ENCODE measurements at regions not wholly inside any gene's neighbourhood (a gene's known extent, or its start where the extent isn't known, plus 50 kb on each side); places are given as distances from the start of the nearest gene placed in this dataset.

GRCh38 chr22:23509571-23510302, 70.4 kb downstream of the IGLL1 start:
- ChIA-PET POLR2A (no interaction called here), CTCF (no interaction called here)
- DNase-seq: no peak
- WGBS (ENCODE audit: insufficient coverage): 97% methylated on average over 8 of the region's 11 CpGs
- H3K4me1 ChIP-seq (ENCODE audit: control extremely low read depth in 1 of 4, control insufficient read depth in 4 of 4, insufficient read depth in 4 of 4, low read length in 3 of 4): no peaks in the 10 kb centered on the region
- H3K4me3 ChIP-seq (ENCODE audit: control insufficient read depth in 1 of 7, extremely low read depth in 1 of 7, insufficient read depth in 4 of 7, low read depth in 2 of 7, low read length in 6 of 7): no peak overlapping the region
- H3K9me3 ChIP-seq (ENCODE audit: control extremely low read depth in 1 of 5, control insufficient read depth in 4 of 5, insufficient read depth in 2 of 5, low read depth in 1 of 5, low read length in 4 of 5): no peaks in the 10 kb centered on the region
- H3K36me3 ChIP-seq (ENCODE audit: control insufficient read depth in 4 of 4, insufficient read depth in 4 of 4, low read length in 3 of 4): no peaks in the 10 kb centered on the region
- no peaks in the 10 kb centered on the region for H3K27me3 ChIP-seq (replicated peaks in 2 of 5; ENCODE audit: control insufficient read depth in 4 of 5, insufficient read depth in 5 of 5, low read length in 4 of 5)
- no peak overlapping the region for H3K27ac ChIP-seq (ENCODE audit: insufficient read depth in 1 of 2, low read depth in 1 of 2, low read length in 2 of 2, poor library complexity in 1 of 2, severe bottlenecking in 2 of 2)

GRCh38 chr22:23504516-23504915, 75.6 kb downstream of the IGLL1 start:
- no peaks in the 10 kb centered on the region for H3K9me3 ChIP-seq (ENCODE audit: control extremely low read depth in 1 of 5, control insufficient read depth in 4 of 5, insufficient read depth in 2 of 5, low read depth in 1 of 5, low read length in 4 of 5)
- peaks cover 0 to 3% (median 0%) of the 10 kb centered on the region in 4 experiments for H3K4me1 ChIP-seq (ENCODE audit: control extremely low read depth in 1 of 4, control insufficient read depth in 4 of 4, insufficient read depth in 4 of 4, low read length in 3 of 4)
- H3K27me3 ChIP-seq (replicated peaks in 2 of 5; ENCODE audit: control insufficient read depth in 4 of 5, insufficient read depth in 5 of 5, low read length in 4 of 5): no peaks in the 10 kb centered on the region
- POLR2A ChIA-PET: no interaction called here
- H3K36me3 ChIP-seq (ENCODE audit: control insufficient read depth in 4 of 4, insufficient read depth in 4 of 4, low read length in 3 of 4): no peaks in the 10 kb centered on the region
- no peak for DNase-seq
- WGBS (ENCODE audit: insufficient coverage): 81% methylated on average over 8 of the region's 10 CpGs
- CTCF ChIA-PET: no interaction called here
- no peak overlapping the region for H3K4me3 ChIP-seq (ENCODE audit: control insufficient read depth in 1 of 7, extremely low read depth in 1 of 7, insufficient read depth in 4 of 7, low read depth in 2 of 7, low read length in 6 of 7)
- H3K27ac ChIP-seq (ENCODE audit: insufficient read depth in 1 of 2, low read depth in 1 of 2, low read length in 2 of 2, poor library complexity in 1 of 2, severe bottlenecking in 2 of 2): no peak overlapping the region

- no peak overlapping the region for H3K27ac ChIP-seq (ENCODE audit: insufficient read depth in 1 of 2, low read depth in 1 of 2, low read length in 2 of 2, poor library complexity in 1 of 2, severe bottlenecking in 2 of 2)
- POLR2A ChIA-PET: no interaction called here
- H3K4me3 ChIP-seq (ENCODE audit: control insufficient read depth in 1 of 7, extremely low read depth in 1 of 7, insufficient read depth in 4 of 7, low read depth in 2 of 7, low read length in 6 of 7): no peak overlapping the region
- no peaks in the 10 kb centered on the region for H3K27me3 ChIP-seq (replicated peaks in 2 of 5; ENCODE audit: control insufficient read depth in 4 of 5, insufficient read depth in 5 of 5, low read length in 4 of 5)
- 76% methylated on average over 15 of the region's 15 CpGs for WGBS (ENCODE audit: insufficient coverage)
- no peaks in the 10 kb centered on the region for H3K9me3 ChIP-seq (ENCODE audit: control extremely low read depth in 1 of 5, control insufficient read depth in 4 of 5, insufficient read depth in 2 of 5, low read depth in 1 of 5, low read length in 4 of 5)
- CTCF ChIA-PET: interaction anchor here (0.5 kb wide), 1 partner anchor 20 kb away, joined by 3 read pairs; no protein-coding TSS in a partner anchor
- no peak for DNase-seq
- peaks cover 0 to 3% (median 0%) of the 10 kb centered on the region in 4 experiments for H3K4me1 ChIP-seq (ENCODE audit: control extremely low read depth in 1 of 4, control insufficient read depth in 4 of 4, insufficient read depth in 4 of 4, low read length in 3 of 4)
- no peaks in the 10 kb centered on the region for H3K36me3 ChIP-seq (ENCODE audit: control insufficient read depth in 4 of 4, insufficient read depth in 4 of 4, low read length in 3 of 4)
Measured at GRCh38 chr22:23503736-23504440, 76.2 kb downstream of the IGLL1 start.

- Histone ChIP-seq H3K27ac (ENCODE audit: insufficient read depth in 1 of 2, low read depth in 1 of 2, low read length in 2 of 2, poor library complexity in 1 of 2, severe bottlenecking in 2 of 2) (no peak overlapping the region), H3K27me3 (replicated peaks in 2 of 5; ENCODE audit: control insufficient read depth in 4 of 5, insufficient read depth in 5 of 5, low read length in 4 of 5) (no peaks in the 10 kb centered on the region), H3K36me3 (ENCODE audit: control insufficient read depth in 4 of 4, insufficient read depth in 4 of 4, low read length in 3 of 4) (no peaks in the 10 kb centered on the region), H3K4me1 (ENCODE audit: control extremely low read depth in 1 of 4, control insufficient read depth in 4 of 4, insufficient read depth in 4 of 4, low read length in 3 of 4) (peaks cover 0 to 4% (median 0%) of the 10 kb centered on the region in 4 experiments), H3K9me3 (ENCODE audit: control extremely low read depth in 1 of 5, control insufficient read depth in 4 of 5, insufficient read depth in 2 of 5, low read depth in 1 of 5, low read length in 4 of 5) (no peaks in the 10 kb centered on the region), H3K4me3 (ENCODE audit: control insufficient read depth in 1 of 7, extremely low read depth in 1 of 7, insufficient read depth in 4 of 7, low read depth in 2 of 7, low read length in 6 of 7) (no peak overlapping the region)
- 96% methylated on average over 4 of the region's 5 CpGs for WGBS (ENCODE audit: insufficient coverage)
- CTCF ChIA-PET: interaction anchor here (0.5 kb wide), 1 partner anchor 19 kb away, joined by 3 read pairs; no protein-coding TSS in a partner anchor
- POLR2A ChIA-PET: no interaction called here
- DNase-seq: no peak
Measured at GRCh38 chr22:23503142-23503541, 76.9 kb downstream of the IGLL1 start.

GRCh38 chr22:23501708-23502107, 78.4 kb downstream of the IGLL1 start:
- no peaks in the 10 kb centered on the region for H3K27me3 ChIP-seq (replicated peaks in 2 of 5; ENCODE audit: control insufficient read depth in 4 of 5, insufficient read depth in 5 of 5, low read length in 4 of 5)
- ChIA-PET POLR2A (no interaction called here), CTCF (no interaction called here)
- H3K9me3 ChIP-seq (ENCODE audit: control extremely low read depth in 1 of 5, control insufficient read depth in 4 of 5, insufficient read depth in 2 of 5, low read depth in 1 of 5, low read length in 4 of 5): no peaks in the 10 kb centered on the region
- no peak overlapping the region for H3K27ac ChIP-seq (ENCODE audit: insufficient read depth in 1 of 2, low read depth in 1 of 2, low read length in 2 of 2, poor library complexity in 1 of 2, severe bottlenecking in 2 of 2)
- 97% methylated on average over 3 of the region's 12 CpGs for WGBS (ENCODE audit: insufficient coverage)
- peaks cover 0 to 8% (median 4%) of the 10 kb centered on the region in 4 experiments for H3K4me1 ChIP-seq (ENCODE audit: control extremely low read depth in 1 of 4, control insufficient read depth in 4 of 4, insufficient read depth in 4 of 4, low read length in 3 of 4)
- no peaks in the 10 kb centered on the region for H3K36me3 ChIP-seq (ENCODE audit: control insufficient read depth in 4 of 4, insufficient read depth in 4 of 4, low read length in 3 of 4)
- no peak for DNase-seq
- no peak overlapping the region for H3K4me3 ChIP-seq (ENCODE audit: control insufficient read depth in 1 of 7, extremely low read depth in 1 of 7, insufficient read depth in 4 of 7, low read depth in 2 of 7, low read length in 6 of 7)

- no peak overlapping the region for H3K27ac ChIP-seq (ENCODE audit: insufficient read depth in 1 of 2, low read depth in 1 of 2, low read length in 2 of 2, poor library complexity in 1 of 2, severe bottlenecking in 2 of 2)
- DNase-seq: no peak
- no peaks in the 10 kb centered on the region for H3K36me3 ChIP-seq (ENCODE audit: control insufficient read depth in 4 of 4, insufficient read depth in 4 of 4, low read length in 3 of 4)
- POLR2A ChIA-PET: no interaction called here
- no peaks in the 10 kb centered on the region for H3K9me3 ChIP-seq (ENCODE audit: control extremely low read depth in 1 of 5, control insufficient read depth in 4 of 5, insufficient read depth in 2 of 5, low read depth in 1 of 5, low read length in 4 of 5)
- H3K4me3 ChIP-seq (ENCODE audit: control insufficient read depth in 1 of 7, extremely low read depth in 1 of 7, insufficient read depth in 4 of 7, low read depth in 2 of 7, low read length in 6 of 7): no peak overlapping the region
- WGBS (ENCODE audit: insufficient coverage): 93% methylated on average over 2 of the region's 5 CpGs
- CTCF ChIA-PET: no interaction called here
- H3K27me3 ChIP-seq (replicated peaks in 2 of 5; ENCODE audit: control insufficient read depth in 4 of 5, insufficient read depth in 5 of 5, low read length in 4 of 5): no peaks in the 10 kb centered on the region
- peaks cover 0 to 11% (median 6%) of the 10 kb centered on the region in 4 experiments for H3K4me1 ChIP-seq (ENCODE audit: control extremely low read depth in 1 of 4, control insufficient read depth in 4 of 4, insufficient read depth in 4 of 4, low read length in 3 of 4)
Measured at GRCh38 chr22:23501261-23501619, 78.8 kb downstream of the IGLL1 start.

GRCh38 chr22:23500508-23501260, 79.4 kb downstream of the IGLL1 start:
- no peaks in the 10 kb centered on the region for H3K27me3 ChIP-seq (replicated peaks in 2 of 5; ENCODE audit: control insufficient read depth in 4 of 5, insufficient read depth in 5 of 5, low read length in 4 of 5)
- no peaks in the 10 kb centered on the region for H3K9me3 ChIP-seq (ENCODE audit: control extremely low read depth in 1 of 5, control insufficient read depth in 4 of 5, insufficient read depth in 2 of 5, low read depth in 1 of 5, low read length in 4 of 5)
- no peak for DNase-seq
- 89% methylated on average over 12 of the region's 13 CpGs for WGBS (ENCODE audit: insufficient coverage)
- ChIA-PET POLR2A (no interaction called here), CTCF (no interaction called here)
- peaks cover 0 to 17% (median 12%) of the 10 kb centered on the region in 4 experiments for H3K4me1 ChIP-seq (ENCODE audit: control extremely low read depth in 1 of 4, control insufficient read depth in 4 of 4, insufficient read depth in 4 of 4, low read length in 3 of 4)
- no peak overlapping the region for H3K27ac ChIP-seq (ENCODE audit: insufficient read depth in 1 of 2, low read depth in 1 of 2, low read length in 2 of 2, poor library complexity in 1 of 2, severe bottlenecking in 2 of 2)
- H3K36me3 ChIP-seq (ENCODE audit: control insufficient read depth in 4 of 4, insufficient read depth in 4 of 4, low read length in 3 of 4): no peaks in the 10 kb centered on the region
- no peak overlapping the region for H3K4me3 ChIP-seq (ENCODE audit: control insufficient read depth in 1 of 7, extremely low read depth in 1 of 7, insufficient read depth in 4 of 7, low read depth in 2 of 7, low read length in 6 of 7)

Data from common myeloid progenitor, CD34-positive (primary cell).